Stomach (tissue), 8 donors: ENCODE measurements at regions not wholly inside any gene's neighbourhood (a gene's known extent, or its start where the extent isn't known, plus 50 kb on each side); places are given as distances from the start of the nearest gene placed in this dataset.

Experiments used
- DNase-seq, 2 donors: peaks; one replicate each; pipeline versions ENCODE4 v3.0.0 to v3.0.0-alpha.2; 2013 to 2019
- H3K27ac ChIP-seq, 5 donors: fragments of 200-600 bp in 4 of 5; sonication (generic) in 4 of 5; one replicate each; pipeline ENCODE4 v1.5.1; 2013 to 2019; ENCODE audit warnings: mild to moderate bottlenecking in 1 of 5, moderate library complexity in 1 of 5
- H3K27me3 ChIP-seq, 3 donors: fragments of 200-600 bp; sonication (generic); one replicate each; pipeline ENCODE4 v1.5.1; 2017 to 2019; ENCODE audit warnings: mixed run types in 1 of 3
- H3K36me3 ChIP-seq, 4 donors: fragments of 200-600 bp; sonication (generic); 1 replicate in 3 of 4; 2 replicates in 1 of 4; pipeline ENCODE4 v1.5.1; 2016 to 2019
- H3K4me1 ChIP-seq, 4 donors: fragments of 200-600 bp; sonication (generic); one replicate each; pipeline ENCODE4 v1.5.1; 2016 to 2019
- H3K4me3 ChIP-seq, 4 donors: fragments of 200-600 bp; sonication (generic) in 3 of 4; one replicate each; pipeline ENCODE4 v1.5.1; 2016 to 2019; ENCODE audit warnings: mild to moderate bottlenecking in 1 of 4
- H3K9me3 ChIP-seq, 4 donors: fragments of 200-600 bp; sonication (generic); one replicate each; pipeline ENCODE4 v1.5.1; 2016 to 2019
- CTCF ChIP-seq, 7 experiments: fragments of 450-650 bp in 4 of 7; fragments of 200-600 bp in 3 of 7; sonication (generic) in 3 of 7; IDR thresholded peaks; one replicate each; pipeline ENCODE4 v1.5.1; 2016 to 2019; ENCODE audit warnings: antibody characterized with exemption in 7 of 7, control low read depth in 2 of 7, mild to moderate bottlenecking in 1 of 7
- EP300 ChIP-seq: sonication (generic); formaldehyde crosslinking; IDR thresholded peaks from one replicate; pipeline ENCODE4 v1.6.1; 2017; ENCODE audit warnings: antibody characterized with exemption
- POLR2A ChIP-seq, 4 donors: fragments of 450-650 bp; IDR thresholded peaks; one replicate each; pipeline ENCODE4 v1.6.1; 2016; ENCODE audit warnings: antibody characterized with exemption in 4 of 4, control low read depth in 2 of 4, mild to moderate bottlenecking in 1 of 4, moderate library complexity in 1 of 4
- POLR2AphosphoS5 ChIP-seq, 3 donors: sonication (generic); formaldehyde crosslinking; IDR thresholded peaks; one replicate each; pipeline ENCODE4 v1.6.1; 2016; ENCODE audit warnings: antibody characterized with exemption in 3 of 3
- WGBS, 5 donors: extraction: QIAGEN DNeasy Blood & Tissue Kit in 3 of 5; methylation state at CpG; one replicate each; pipeline versions ENCODE4 v1.1.5 to v1.1.7; 2013 to 2018; 5-methylcytosine and 5-hydroxymethylcytosine counted together
- intact Hi-C: fragments of 100-400 bp; cut with DNase I; formaldehyde crosslinking; loops from one replicate; pipeline ENCODE4 v1.15.1; 2023; ENCODE audit warnings: low total_unique reads
- donor health status: healthy with polysubstance abuse.
- donor health status: Bipolar disorder and iron deficiency.
- donor health status: healthy.

DNA sequence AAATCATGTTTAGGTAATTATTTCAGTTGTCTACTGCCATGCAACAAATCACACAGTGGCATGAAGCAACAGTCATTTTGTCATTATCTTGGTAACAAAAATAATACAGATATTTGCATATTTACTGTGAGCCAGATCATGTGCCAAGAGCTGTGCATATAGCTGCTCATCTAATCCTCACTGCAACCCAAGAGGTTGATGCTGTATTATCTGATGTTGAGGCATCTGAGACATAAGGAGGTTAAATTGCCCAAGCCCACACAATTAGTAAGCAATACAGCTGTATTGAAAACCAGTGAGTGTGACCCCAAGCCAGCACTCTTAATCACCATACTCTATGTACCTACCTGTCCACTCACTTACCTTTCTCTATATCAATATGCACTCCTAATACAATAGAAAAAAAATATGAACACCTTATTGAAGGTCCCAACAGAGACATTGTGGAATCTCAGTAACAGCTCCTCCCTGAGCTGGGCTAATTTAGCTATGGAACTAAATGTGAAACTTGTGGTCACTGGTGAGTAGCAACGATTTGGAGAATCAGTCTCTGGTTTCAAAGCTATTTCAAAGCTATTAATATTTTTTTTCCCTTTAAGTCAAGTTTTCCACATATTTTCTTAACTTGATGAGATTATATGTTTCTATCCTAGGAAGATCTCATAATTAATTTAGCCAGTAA, 185.2 kb downstream of the KLF12 start:
- TF ChIP-seq EP300 (no peak), POLR2AphosphoS5 (IDR thresholded peaks at IDR 0.05) (no peak), CTCF (IDR thresholded peaks at IDR 0.05) (no peak), POLR2A (IDR thresholded peaks at IDR 0.05) (no peak)
- H3K9me3 ChIP-seq = no peaks in the 10 kb centered on the region
- H3K27ac ChIP-seq = no peak overlapping the region
- H3K27me3 ChIP-seq = no peaks in the 10 kb centered on the region
- peaks cover 0 to 12% (median 8%) of the 10 kb centered on the region in 4 donors for H3K4me1 ChIP-seq
- H3K4me3 ChIP-seq = no peak overlapping the region
- no peak for DNase-seq
- intact Hi-C loops = no loop called here
- 72 to 88% (median 82%) methylated on average over 1 of the region's 1 CpG for WGBS, 5 donors
- no peaks in the 10 kb centered on the region for H3K36me3 ChIP-seq

DNA sequence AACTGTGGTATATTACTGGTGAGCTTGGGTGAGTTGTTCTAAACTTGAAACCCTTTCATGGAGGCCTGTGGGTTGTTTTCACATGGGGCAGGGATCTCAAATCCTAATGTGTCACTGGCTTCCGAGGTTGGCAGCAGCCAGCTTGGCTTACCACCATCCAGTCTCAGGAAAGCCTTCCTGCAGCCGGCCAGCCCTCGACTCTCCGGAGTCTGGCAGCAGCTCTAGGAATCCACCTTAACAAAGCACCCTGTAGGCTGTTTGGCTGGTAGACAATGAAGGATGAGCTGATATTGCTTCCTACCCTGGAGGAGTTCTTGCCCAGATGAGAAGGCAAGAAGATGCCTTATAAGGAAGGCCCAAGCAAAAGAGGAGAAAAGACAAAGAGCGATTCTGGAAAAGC, 188.3 kb downstream of the KLF12 start:
- Histone ChIP-seq H3K9me3 (no peaks in the 10 kb centered on the region), H3K4me1 (peaks cover 0 to 18% (median 8%) of the 10 kb centered on the region in 4 donors), H3K27me3 (no peaks in the 10 kb centered on the region), H3K4me3 (no peak overlapping the region), H3K36me3 (no peaks in the 10 kb centered on the region), H3K27ac (no peak overlapping the region)
- DNase-seq = peak in 1 of 2 donors; percentile 36
- intact Hi-C loops = no loop called here
- TF ChIP-seq POLR2A (IDR thresholded peaks at IDR 0.05) (no peak), EP300 (no peak), CTCF (IDR thresholded peaks at IDR 0.05) (no peak), POLR2AphosphoS5 (IDR thresholded peaks at IDR 0.05) (no peak)
- 51 to 65% (median 59%) methylated on average over 5 of the region's 5 CpGs for whole genome bisulfite sequencing, 5 donors

- intact Hi-C loops = no loop called here
- H3K4me1 ChIP-seq = peaks cover 0 to 18% (median 8%) of the 10 kb centered on the region in 4 donors
- H3K27me3 ChIP-seq = no peaks in the 10 kb centered on the region
- H3K9me3 ChIP-seq = no peaks in the 10 kb centered on the region
- no peak overlapping the region for H3K4me3 ChIP-seq
- no peak overlapping the region for H3K27ac ChIP-seq
- no peak for DNase-seq
- 48 to 65% (median 54%) methylated on average over 3 of the region's 3 CpGs for WGBS, 5 donors
- H3K36me3 ChIP-seq = no peaks in the 10 kb centered on the region
- TF ChIP-seq POLR2AphosphoS5 (IDR thresholded peaks at IDR 0.05) (no peak), CTCF (IDR thresholded peaks at IDR 0.05) (peak in 2 of 7 experiments; percentile 7 to 25)
Measured at GRCh38 chr13:73945382-73945781, 188.8 kb downstream of the KLF12 start.

DNA sequence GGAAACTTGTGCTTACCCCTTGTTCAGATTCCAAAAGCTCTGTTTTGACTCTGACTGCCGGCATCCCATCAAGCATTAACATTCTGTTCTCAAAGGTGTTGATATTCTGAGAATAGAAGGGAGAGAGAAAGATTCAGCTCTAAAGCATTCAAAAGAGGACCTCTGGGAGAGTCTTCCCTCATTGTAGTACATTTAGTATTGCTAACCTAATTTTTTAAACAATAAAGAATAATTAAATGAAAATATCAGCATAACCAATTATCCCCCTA, 190.3 kb downstream of the KLF12 start:
- TF ChIP-seq POLR2AphosphoS5 (IDR thresholded peaks at IDR 0.05) (no peak), CTCF (IDR thresholded peaks at IDR 0.05) (no peak)
- Histone ChIP-seq H3K27me3 (no peaks in the 10 kb centered on the region), H3K4me3 (no peak overlapping the region), H3K36me3 (no peaks in the 10 kb centered on the region), H3K9me3 (no peaks in the 10 kb centered on the region), H3K4me1 (peaks cover 0 to 18% (median 8%) of the 10 kb centered on the region in 4 donors), H3K27ac (no peak overlapping the region)
- WGBS, 5 donors = 71 to 82% (median 77%) methylated on average over 1 of the region's 1 CpG
- DNase-seq = no peak
- intact Hi-C loops = no loop called here
